ENCODE measurements at regions not wholly inside any gene's neighbourhood (a gene's known extent, or its start where the extent isn't known, plus 50 kb on each side); places are given as distances from the start of the nearest gene placed in this dataset.

- no peaks in the 10 kb centered on the region for H3K9me3 ChIP-seq
- H3K27ac ChIP-seq: no peak overlapping the region
- no peaks in the 10 kb centered on the region for H3K36me3 ChIP-seq
- intact Hi-C loops (cut with DNase I; ENCODE audit: low total_unique reads) (no loop called here), in situ Hi-C loops (cut with MboI; ENCODE audit: low pct_ligation_motif_present in 1 of 4, low pct_unique_long_range_greater_than_20kb in 1 of 4, low sequenced_read_pairs in 3 of 4) (no loop called here)
- WGBS, 2 donors (ENCODE audit: low coverage in 1 of 2): 62 to 65% methylated on average over 4 of the region's 4 CpGs
- no peak overlapping the region for H3K4me3 ChIP-seq
- no peaks in the 10 kb centered on the region for H3K27me3 ChIP-seq
- no peak for DNase-seq
- no peak for TF ChIP-seq EP300 (IDR thresholded peaks at IDR 0.05; ENCODE audit: low read depth)
- no peak for TF ChIP-seq POLR2A (IDR thresholded peaks at IDR 0.05)
- TF ChIP-seq, protein P1, sequence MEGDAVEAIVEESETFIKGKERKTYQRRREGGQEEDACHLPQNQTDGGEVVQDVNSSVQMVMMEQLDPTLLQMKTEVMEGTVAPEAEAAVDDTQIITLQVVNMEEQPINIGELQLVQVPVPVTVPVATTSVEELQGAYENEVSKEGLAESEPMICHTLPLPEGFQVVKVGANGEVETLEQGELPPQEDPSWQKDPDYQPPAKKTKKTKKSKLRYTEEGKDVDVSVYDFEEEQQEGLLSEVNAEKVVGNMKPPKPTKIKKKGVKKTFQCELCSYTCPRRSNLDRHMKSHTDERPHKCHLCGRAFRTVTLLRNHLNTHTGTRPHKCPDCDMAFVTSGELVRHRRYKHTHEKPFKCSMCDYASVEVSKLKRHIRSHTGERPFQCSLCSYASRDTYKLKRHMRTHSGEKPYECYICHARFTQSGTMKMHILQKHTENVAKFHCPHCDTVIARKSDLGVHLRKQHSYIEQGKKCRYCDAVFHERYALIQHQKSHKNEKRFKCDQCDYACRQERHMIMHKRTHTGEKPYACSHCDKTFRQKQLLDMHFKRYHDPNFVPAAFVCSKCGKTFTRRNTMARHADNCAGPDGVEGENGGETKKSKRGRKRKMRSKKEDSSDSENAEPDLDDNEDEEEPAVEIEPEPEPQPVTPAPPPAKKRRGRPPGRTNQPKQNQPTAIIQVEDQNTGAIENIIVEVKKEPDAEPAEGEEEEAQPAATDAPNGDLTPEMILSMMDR (IDR thresholded peaks at IDR 0.05): no peak
- no peak for TF ChIP-seq POLR2AphosphoS5 (IDR thresholded peaks at IDR 0.05)
- H3K4me1 ChIP-seq: no peaks in the 10 kb centered on the region
Measured at GRCh38 chr15:37740623-37741141, 193.8 kb upstream of the TMCO5A start.

GRCh38 chr15:37743826-37744225 lies 190.6 kb upstream of the TMCO5A start:
- Histone ChIP-seq H3K27ac (no peak overlapping the region), H3K4me3 (no peak overlapping the region), H3K4me1 (no peaks in the 10 kb centered on the region), H3K36me3 (no peaks in the 10 kb centered on the region), H3K9me3 (no peaks in the 10 kb centered on the region), H3K27me3 (no peaks in the 10 kb centered on the region)
- WGBS, 2 donors (ENCODE audit: low coverage in 1 of 2): 70 to 75% methylated on average over 3 of the region's 3 CpGs
- no peak for DNase-seq
- TF ChIP-seq, protein P1 (IDR thresholded peaks at IDR 0.05): no peak
- TF ChIP-seq POLR2AphosphoS5 (IDR thresholded peaks at IDR 0.05) (no peak), POLR2A (IDR thresholded peaks at IDR 0.05) (no peak), EP300 (IDR thresholded peaks at IDR 0.05; ENCODE audit: low read depth) (no peak)
- in situ Hi-C loops (cut with MboI; ENCODE audit: low pct_ligation_motif_present in 1 of 4, low pct_unique_long_range_greater_than_20kb in 1 of 4, low sequenced_read_pairs in 3 of 4): no loop called here
- intact Hi-C loops (cut with DNase I; ENCODE audit: low total_unique reads): no loop called here

DNA sequence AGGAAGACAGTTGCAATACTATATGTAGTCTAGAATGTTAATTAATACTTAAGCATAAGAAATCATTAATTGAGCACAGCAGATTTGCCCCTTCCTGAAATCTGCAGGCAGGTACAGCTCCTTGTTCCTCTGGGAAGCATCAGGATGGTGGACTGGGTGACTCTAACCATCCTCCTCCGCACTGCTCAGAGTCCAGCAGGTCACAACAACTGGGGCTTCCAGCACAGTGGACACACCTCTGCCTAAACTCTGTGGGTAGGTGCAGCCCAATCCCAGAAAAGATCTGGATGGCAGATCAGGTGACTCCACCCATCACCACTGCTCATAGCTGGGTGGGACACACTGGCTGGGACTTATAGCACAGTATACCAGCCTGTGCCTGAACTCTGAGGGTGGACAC lies 189.9 kb upstream of the TMCO5A start:
- no peaks in the 10 kb centered on the region for H3K27me3 ChIP-seq
- H3K9me3 ChIP-seq: no peaks in the 10 kb centered on the region
- no peak overlapping the region for H3K4me3 ChIP-seq
- no peak for DNase-seq
- 86% methylated on average over 1 of the region's 1 CpG; no CpG with 5 or more reads in 1 of the 2 donors for WGBS, 2 donors (ENCODE audit: low coverage in 1 of 2)
- in situ Hi-C loops (cut with MboI; ENCODE audit: low pct_ligation_motif_present in 1 of 4, low pct_unique_long_range_greater_than_20kb in 1 of 4, low sequenced_read_pairs in 3 of 4): no loop called here
- H3K4me1 ChIP-seq: no peaks in the 10 kb centered on the region
- no peak overlapping the region for H3K27ac ChIP-seq
- TF ChIP-seq EP300 (IDR thresholded peaks at IDR 0.05; ENCODE audit: low read depth) (no peak), POLR2AphosphoS5 (IDR thresholded peaks at IDR 0.05) (no peak), POLR2A (IDR thresholded peaks at IDR 0.05) (no peak)
- TF ChIP-seq, protein P1 (IDR thresholded peaks at IDR 0.05): no peak
- intact Hi-C loops (cut with DNase I; ENCODE audit: low total_unique reads): no loop called here
- H3K36me3 ChIP-seq: no peaks in the 10 kb centered on the region

- TF ChIP-seq EP300 (IDR thresholded peaks at IDR 0.05; ENCODE audit: low read depth) (no peak), POLR2AphosphoS5 (IDR thresholded peaks at IDR 0.05) (no peak), POLR2A (IDR thresholded peaks at IDR 0.05) (no peak)
- TF ChIP-seq, protein P1 (IDR thresholded peaks at IDR 0.05): no peak
Measured at GRCh38 chr15:37751401-37751800, 183.0 kb upstream of the TMCO5A start.

More at GRCh38 chr15:37751401-37751800, 183.0 kb upstream of the TMCO5A start:
- 87 to 94% methylated on average over 3 of the region's 3 CpGs for WGBS, 2 donors (ENCODE audit: low coverage in 1 of 2)
- Histone ChIP-seq H3K4me1 (no peaks in the 10 kb centered on the region), H3K27ac (no peak overlapping the region), H3K36me3 (no peaks in the 10 kb centered on the region), H3K9me3 (no peaks in the 10 kb centered on the region), H3K4me3 (no peak overlapping the region), H3K27me3 (no peaks in the 10 kb centered on the region)
- DNase-seq: no peak
- in situ Hi-C loops (cut with MboI; ENCODE audit: low pct_ligation_motif_present in 1 of 4, low pct_unique_long_range_greater_than_20kb in 1 of 4, low sequenced_read_pairs in 3 of 4): no loop called here
- intact Hi-C loops (cut with DNase I; ENCODE audit: low total_unique reads): no loop called here
